Uterus (tissue), 2 donors: ENCODE measurements at regions not wholly inside any gene's neighbourhood (a gene's known extent, or its start where the extent isn't known, plus 50 kb on each side); places are given as distances from the start of the nearest gene placed in this dataset.

ENCODE experiments used
- POLR2A ChIP-seq, 2 donors: fragments of 450-650 bp; IDR thresholded peaks; one replicate each; pipeline ENCODE4 v1.6.1; 2016; ENCODE audit warnings: antibody characterized with exemption in 2 of 2, mild to moderate bottlenecking in 1 of 2, moderate library complexity in 1 of 2
- TF ChIP-seq, protein P1 (sequence below), 4 experiments: fragments of 200-600 bp in 2 of 4; fragments of 450-650 bp in 2 of 4; sonication (generic) in 2 of 4; IDR thresholded peaks; one replicate each; pipeline ENCODE4 v1.5.1; 2016 to 2019; ENCODE audit warnings: antibody characterized with exemption in 4 of 4, mild to moderate bottlenecking in 2 of 4, moderate library complexity in 1 of 4

DNA sequence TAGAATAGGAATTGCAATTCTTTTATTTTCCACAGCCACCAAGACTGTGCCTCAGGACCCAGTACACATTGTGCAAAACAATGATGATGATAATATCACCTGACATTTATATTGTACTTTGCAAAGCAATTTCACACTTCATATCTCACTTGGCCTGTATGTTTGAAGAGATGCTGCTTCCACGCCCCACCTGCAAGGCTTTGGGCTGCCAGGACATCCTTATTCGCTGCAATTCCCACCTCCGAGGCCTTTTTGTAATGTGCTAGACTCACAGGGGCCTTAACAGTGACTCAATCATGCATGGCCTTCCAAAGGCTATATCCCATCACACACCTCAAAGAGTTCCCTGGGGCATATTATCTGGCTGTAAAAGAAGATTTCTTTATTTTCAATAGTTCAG, 200.9 kb downstream of the MYLK4 start:
- TF ChIP-seq POLR2A (IDR thresholded peaks at IDR 0.05): no peak
- TF ChIP-seq, protein P1, sequence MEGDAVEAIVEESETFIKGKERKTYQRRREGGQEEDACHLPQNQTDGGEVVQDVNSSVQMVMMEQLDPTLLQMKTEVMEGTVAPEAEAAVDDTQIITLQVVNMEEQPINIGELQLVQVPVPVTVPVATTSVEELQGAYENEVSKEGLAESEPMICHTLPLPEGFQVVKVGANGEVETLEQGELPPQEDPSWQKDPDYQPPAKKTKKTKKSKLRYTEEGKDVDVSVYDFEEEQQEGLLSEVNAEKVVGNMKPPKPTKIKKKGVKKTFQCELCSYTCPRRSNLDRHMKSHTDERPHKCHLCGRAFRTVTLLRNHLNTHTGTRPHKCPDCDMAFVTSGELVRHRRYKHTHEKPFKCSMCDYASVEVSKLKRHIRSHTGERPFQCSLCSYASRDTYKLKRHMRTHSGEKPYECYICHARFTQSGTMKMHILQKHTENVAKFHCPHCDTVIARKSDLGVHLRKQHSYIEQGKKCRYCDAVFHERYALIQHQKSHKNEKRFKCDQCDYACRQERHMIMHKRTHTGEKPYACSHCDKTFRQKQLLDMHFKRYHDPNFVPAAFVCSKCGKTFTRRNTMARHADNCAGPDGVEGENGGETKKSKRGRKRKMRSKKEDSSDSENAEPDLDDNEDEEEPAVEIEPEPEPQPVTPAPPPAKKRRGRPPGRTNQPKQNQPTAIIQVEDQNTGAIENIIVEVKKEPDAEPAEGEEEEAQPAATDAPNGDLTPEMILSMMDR (IDR thresholded peaks at IDR 0.05): no peak
